HG02571 (cell line): ENCODE measurements at regions not wholly inside any gene's neighbourhood (a gene's known extent, or its start where the extent isn't known, plus 50 kb on each side); places are given as distances from the start of the nearest gene placed in this dataset.

ENCODE experiments used
- ATAC-seq: cut with Tn5 transposase; IDR thresholded peaks from one replicate; pipeline ENCODE4 v1.9.1; 2021; ENCODE audit warnings: mild to moderate bottlenecking, moderate library complexity; ENCODE audit not compliant: unreplicated experiment

DNA sequence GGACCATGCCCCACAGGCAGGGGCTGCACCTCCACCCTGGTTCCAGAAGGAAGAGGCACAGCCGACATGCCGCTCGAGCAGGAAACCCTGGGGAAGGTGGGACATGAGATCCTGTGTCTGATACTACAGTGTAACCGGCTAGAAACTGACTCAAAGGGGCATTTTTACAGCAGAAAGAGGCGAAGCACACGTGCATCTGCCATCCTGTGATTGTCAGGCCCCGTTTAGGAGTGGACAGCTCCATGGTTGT lies 62.7 kb downstream of the SIK1 start:
- ATAC-seq = no peak

DNA sequence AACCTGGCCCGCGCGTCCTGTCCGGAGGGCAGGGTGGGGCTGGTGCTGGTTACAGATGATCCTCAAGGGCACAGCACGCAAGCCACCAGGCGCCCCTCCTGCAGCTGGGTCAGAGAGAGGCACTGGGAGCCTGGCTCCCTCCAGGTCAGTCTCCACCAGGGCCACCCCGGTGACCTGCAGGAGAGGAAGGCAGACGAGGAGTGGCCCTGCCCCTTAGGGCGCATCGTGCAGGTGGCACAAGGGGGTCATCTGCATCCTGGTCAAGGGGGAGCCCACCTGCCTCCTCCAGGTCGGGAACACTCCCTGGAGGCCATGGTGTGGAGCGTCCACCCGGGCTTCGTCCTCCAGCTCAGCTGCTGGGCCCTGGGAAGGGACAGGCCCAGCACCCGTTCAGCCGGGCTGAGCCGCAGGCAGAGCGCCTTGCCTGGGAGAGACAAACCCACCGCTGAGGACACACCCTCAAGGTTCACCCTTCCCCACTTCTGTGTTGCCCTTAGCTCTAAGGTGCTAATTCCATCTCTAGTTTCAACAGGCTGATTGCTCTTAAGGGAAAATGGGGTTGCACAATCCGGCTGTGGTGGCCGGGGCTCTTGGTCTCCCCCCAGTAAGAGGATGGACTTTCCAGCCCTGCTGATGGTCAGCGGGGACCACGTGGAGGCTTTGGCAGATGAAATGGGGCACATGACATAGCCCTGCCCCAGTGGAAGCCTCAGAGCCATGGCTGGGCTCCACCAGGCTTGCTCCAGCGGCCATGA lies 63.2 kb downstream of the SIK1 start:
- no peak for ATAC-seq

DNA sequence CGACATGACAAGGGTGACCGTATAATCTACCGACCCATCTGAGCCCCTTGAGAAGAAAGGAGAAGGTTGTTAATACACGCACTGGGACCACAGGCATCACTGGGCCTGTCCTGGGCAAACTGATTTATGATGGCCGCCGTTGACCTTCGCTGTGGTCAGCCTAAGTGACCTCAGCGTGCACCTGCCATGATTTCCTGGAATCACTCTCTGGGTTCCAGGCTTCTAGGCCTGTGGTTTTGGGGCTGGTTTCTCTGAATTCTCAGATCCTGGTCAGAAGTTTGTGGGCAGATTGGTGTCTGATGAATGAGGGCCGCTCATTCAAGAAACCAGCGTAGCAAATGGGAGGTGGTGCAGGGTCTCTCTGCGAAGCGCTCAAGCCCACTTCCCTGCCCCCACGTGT lies 64.0 kb downstream of the SIK1 start:
- ATAC-seq = no peak

DNA sequence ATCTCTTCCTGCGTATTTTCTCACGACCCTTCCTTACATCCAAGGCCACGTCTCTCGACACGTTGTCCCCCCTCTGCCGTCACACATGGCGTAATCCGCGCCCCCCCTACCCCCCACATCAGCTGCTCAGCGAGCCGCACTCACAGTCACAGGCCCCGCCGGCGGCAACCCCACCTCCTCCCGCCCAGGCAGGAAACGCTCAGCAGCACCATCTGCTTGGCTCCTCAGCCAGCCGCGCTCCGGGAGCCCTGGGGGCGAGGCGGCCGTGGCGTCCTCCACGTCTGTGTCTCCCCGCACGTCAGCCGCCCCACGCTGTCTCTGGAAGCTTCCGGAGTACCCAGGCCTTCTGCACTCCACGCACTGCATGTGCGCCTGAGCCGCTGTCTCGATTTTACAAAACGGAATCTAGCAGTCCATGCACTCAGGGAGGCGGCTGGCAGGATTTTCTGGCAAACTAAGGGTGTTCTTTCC lies 64.6 kb downstream of the SIK1 start:
- peak; percentile 47 for ATAC-seq

DNA sequence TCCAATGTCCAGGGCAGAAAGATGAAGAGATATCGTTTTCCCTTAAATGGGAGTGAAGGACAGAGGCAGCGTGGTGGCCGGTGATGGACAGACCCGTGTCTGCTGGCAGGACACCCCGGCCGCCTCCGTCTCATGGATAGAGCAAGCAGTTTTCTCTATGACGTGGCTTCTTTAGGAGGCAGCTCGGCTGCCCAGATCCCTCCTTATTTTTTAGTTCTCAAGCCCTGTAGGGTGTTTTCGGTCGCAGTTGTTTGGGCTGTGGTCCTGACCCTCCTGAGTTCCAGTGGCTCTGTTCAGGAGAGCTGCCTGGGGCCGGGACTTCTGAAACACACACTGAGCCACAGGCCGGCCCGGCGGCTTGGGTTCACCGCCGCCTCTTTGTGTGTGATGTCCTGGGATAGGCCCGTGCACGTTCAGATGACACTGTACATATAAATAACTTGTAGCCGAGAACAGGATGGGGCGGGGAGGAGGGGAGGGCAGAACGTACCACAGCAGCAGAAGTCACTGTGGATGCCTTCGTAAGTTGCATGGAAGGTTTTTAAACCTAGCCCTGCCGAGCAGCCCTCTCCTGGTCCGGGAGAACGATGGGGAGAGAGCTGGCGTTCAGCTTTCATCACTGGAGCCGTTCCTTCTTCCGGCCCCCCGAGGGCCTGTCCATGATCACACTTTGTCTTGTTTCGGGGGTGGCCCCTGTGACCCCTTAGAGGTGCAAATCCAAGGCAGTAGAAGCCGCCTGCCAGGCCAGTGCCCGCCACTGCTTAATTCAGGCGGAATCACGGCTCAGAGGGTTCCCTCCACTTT lies 65.2 kb downstream of the SIK1 start:
- peak; percentile 52 for ATAC-seq

DNA sequence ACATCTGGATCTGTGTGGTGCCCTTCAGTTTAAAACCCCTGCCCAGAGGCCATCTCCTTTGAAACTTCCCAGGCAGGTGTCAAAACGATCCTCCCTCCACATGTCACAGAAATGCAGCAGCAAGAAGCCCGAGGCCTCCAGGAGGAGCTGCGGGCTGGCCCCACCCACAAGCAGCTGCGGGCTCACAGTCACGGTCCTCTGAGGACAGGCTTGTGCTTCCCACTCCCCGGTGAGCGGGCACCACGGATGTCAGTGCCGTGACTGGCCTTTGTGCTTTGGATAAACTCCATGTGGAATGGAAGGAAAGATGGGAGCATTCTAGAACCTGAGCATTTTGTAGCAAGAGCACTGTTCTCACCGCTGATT lies 65.8 kb downstream of the SIK1 start:
- ATAC-seq = no peak

DNA sequence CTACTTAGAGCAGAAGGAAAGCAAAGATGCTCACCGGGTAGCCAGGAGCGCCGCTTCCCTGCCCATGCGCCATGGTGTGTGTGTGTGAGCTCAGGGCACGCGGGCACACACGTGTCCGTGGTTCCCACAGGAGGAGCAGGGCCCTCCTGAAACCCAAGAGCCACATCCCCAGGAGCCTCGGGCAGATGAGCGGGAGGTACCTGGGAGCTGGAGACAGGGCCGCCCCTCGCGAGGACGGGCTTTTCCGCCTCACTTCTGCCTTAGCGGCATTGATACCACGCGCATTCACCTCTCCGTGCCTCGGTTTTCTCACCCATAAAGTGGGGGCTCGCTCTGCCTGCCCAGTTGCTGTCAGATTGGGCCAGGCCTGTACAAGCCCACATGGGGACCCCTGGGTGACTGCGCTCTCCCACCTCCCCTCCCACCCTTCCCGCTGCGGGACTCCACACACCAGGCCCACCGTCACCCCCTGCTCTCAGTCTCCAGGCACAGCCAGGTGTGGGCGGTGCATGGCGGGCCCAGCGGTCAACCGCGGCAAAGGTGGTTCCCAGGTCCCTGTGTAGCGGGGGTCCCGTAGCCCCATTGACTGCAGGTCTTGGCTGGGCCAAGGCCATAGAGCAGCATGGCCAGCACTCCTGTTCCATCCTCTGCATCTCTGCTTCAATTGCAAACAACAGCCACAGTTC lies 66.3 kb downstream of the SIK1 start:
- no peak for ATAC-seq

DNA sequence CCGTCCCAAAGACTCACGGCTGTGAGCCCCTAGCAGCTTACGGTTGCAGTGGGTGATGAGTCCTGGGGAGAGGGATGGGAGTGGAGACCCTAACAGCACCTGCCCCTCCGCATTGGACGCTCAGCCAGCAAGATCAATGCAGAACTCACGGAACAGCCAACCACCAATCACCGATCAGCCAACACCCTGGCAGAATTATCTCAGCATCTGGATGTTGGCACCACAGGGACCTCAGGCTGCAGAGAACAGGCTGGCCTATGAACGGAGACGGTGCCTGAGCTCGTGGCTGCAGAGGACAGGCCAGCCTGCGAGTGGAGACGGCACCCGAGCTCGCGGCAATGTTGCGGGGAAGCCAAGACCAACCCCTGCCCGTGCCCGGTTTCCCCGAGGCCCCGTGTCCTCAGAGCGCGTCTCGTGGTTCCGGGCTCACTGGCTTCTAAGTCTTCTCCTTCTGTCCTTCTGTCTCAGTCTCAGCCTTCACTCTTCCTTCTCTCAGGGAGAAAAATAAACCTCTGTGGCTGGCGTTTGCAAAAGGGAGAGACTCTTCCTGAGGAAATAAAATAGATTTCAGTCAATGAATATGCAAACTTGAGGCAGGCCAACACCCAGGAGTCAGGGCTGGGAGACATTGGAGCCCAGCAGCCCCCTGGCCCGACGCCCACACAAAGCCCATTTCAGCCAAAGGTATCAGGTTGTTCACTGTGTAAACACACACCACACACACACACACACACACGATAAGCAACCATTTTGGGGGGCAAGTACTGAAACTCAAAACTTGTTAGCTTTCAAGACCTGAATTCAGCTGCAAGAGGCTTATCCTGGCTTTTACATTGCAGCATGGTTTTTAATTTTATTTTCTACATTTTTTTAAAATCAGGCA lies 67.8 kb downstream of the SIK1 start:
- ATAC-seq = no peak

DNA sequence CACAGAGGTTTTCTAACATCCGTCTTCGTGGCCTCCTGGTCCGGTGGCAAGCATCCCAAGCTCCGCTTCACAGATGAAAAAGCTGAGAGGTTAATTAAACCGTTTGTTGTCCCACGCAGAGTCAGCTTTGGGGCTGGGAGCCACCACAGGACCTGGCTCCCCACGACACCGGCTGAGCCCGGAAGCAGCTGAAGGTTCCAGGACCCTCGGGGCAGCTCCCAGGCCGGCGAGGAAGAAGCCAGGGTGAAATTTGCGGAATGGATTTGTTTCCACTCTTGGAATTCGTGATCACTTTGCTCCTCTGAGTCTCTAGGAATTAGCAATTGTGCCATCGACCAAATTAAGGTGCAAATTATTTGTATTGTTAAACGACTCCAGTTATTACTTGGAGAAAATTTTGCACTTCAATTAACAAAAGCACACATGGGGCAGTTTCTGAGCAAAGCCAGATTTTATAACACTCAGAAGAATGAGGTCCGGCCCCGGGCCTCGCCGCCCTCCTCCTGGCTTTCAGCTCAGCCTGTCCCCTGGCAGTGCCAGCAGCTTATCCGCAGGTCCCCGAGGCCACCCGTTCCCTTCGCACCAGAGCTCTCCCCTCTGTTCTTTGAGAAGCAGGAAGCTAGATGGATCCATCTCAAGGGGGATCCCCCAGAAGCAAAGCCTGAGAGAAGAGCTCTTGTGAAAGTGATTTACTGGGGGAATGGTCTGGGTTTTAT lies 69.1 kb downstream of the SIK1 start:
- ATAC-seq = no peak

DNA sequence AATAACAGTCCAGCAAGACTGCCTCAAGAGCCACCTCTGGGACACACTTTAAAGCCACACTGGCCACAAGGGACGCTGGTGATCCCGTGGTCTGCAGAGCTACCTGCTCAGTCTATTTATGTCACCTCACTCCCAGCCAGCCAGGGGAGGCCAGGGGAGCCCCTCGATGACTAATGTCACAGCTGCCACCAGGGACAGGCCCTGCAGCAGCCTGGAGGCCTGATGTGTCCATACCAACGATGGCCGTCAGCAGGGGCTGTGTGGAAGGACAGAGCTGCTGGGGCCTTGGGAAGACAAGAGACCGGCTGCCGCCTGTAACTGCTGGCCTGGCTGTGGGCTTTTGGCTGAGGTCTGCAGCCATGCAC lies 71.0 kb downstream of the SIK1 start:
- ATAC-seq = no peak

DNA sequence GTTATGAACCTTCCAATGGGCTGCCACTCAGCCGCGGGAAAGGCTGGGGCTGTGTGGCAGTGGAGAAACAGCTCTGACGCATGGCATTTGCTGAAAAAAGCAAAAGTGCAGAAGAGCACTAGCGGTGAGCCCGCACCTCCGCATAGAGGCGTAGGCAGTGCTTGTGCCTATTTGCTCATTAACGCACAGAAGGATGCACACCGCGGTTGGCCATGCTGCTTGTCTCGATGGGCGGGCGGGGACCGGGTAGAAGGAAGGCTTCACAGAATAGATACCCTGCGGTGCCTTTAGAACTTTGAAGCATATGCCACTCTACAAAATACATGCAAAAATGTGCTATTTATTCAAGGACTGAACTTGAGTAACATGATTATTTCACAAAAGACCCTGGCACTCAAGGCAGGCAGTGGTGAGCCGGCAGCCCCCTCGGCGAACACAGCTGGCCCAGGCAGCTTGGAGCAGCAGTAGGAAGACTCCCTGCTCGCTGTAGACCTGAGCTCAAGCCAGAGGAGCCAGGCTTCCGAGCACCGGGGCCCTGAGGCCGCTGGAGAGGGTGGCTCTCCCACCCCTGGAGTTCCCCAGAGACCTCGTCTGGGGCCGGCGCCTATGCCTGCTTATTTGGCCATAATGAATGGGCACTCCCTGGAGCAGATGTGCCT lies 71.5 kb downstream of the SIK1 start:
- no peak for ATAC-seq

DNA sequence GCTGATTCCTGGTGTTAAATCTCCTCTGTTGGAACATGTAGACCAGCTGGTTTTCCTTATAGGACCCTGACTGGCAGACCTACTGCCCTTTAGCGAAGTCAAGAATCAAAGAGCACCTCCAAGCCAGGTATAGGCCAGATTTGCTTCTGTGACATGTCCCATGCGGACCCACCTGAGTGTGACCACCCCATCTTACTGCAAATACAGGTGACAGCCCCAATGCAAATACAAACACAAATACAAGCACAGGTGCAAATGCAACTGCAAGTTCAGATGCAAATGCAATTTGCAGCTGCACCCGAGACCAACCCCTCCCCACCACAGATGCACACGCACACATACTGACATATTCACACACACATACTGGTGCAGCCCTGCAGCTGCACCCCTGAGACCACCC lies 72.3 kb downstream of the SIK1 start:
- ATAC-seq = no peak

DNA sequence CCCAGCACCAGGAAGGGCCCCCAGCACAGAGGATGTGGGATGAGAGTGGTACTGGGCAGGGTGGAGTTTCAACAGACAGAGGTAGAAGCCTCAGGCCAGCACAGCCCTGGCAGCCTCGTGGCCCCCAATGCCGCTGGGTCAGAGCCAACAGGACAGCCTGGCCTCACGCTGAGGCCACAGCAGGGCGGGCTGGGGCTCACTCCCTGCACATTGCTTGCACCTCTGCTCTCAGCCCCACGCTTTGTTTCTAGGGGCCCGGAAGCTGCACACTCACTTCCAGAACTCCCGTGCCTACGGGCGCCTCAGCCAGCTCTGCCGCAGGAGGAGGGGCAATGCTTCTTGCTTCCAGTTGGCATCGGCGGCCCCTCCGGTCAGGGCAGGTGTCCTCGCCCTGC lies 72.9 kb downstream of the SIK1 start:
- no peak for ATAC-seq

DNA sequence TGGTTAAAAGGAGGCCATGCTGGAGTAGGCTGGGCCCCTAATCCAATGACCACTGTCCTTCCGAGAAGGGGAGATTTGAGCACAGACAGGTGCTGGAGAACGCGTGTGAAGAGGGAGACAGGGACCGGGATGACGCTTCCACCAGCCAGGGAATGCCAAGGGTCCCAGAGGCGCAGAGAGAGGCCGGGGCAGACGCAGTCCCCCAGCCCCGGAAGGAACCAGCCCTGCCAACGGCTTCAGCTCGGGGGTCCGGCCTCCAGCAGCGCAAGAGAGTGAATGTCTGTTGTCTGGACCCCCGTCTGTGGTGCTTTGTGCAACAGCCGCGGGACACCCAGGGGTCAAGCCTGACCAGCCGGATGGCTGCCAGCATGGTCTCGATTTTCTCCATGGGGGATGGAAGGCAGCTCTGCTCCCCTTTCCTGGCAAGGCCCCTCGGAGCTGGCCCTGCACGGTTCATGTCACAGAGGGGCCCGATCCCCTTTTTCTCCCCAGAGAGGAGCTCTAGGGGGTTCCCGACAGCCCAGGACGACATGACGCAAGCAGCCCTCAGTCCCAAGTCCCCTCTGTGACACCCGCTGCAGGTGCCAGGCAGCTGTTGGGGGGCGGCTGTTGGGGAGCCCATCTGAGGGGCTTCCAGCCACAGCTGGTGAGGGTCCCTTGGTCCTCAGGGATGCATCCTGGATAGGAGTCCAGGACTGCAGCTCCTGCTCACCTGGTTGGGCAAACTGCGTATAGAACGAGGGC lies 73.5 kb downstream of the SIK1 start:
- ATAC-seq = no peak

DNA sequence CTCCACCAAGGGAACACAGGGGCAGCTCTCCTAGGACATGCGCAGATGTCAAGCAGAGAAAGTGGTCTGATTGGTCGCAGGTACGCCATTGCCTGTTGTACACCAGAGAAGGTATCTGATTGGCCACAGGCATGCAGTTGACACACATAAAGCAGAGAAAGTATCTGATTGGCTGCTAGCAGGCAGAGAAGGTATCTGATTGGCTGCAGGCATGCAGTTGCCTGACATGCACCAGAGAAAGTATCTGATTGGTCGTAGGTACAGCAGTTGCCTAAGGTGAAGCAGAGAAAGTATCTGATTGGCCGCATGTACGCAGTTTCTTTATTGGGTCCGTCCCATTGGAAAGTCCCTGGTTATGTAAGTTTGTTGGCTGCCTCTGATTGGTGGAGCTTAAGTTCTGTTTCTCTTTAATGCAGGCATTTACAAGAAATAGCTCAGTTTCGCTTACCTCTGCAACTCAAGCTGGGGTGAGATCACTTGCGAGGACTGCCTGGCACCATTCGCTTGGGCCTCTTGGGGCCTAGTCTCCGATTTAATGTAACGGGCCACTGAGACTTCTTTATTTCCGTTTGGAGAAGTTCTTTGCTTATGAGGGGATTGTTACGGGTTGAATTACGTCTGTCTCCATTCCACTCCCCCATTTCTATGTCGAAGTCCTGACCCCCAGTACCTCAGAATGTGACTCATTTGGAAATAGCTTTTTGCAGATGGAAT lies 74.2 kb downstream of the SIK1 start:
- peak; percentile 74 for ATAC-seq

DNA sequence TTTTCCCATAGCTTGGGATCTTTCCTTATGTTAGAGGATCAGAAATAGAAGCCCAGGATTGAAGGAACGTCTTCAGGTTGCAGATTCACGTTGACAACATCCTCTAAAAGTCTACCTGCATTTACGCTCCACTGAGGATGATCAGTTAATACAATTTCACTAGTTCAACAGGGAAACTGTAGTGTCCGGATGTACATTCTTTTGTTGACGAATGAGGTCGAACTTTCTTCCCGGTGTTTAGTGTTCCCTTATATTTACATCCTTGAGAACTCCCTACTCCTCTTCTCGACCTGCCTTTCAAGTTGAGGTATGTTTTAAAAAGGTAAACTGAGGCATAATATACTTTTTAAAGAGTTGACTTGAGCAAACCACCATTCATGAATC lies 74.8 kb downstream of the SIK1 start:
- ATAC-seq = no peak

DNA sequence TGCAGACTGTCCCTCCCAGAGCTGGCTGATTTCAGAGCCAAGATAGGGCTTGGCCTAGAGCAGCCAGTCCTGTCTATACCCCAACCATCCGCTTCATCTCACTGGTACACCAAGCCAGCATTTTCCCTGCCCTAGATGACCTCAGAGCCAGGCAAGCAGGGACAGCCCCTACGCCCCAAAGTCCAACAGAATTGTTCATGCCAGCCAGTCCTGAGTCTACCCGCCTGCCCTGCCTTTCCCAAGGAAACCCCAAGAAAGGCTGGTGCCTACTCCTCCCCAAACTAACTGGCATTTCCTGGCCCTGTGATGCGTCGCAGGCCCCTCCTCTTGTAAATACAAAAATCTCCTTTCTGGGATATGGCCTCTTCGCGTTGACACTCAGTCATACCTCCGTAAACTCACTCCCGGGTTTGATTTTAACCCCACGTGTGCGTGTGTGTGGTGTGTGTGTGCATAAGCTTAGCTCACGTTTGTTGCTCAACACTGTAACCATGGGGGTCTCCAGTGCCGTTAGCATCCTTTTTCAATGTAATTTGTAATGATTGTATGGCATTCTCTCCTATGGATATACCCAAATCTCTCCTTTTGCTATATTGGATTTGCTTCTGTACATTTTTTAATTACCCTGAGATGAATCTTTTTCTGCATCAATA lies 75.3 kb downstream of the SIK1 start:
- ATAC-seq = no peak

DNA sequence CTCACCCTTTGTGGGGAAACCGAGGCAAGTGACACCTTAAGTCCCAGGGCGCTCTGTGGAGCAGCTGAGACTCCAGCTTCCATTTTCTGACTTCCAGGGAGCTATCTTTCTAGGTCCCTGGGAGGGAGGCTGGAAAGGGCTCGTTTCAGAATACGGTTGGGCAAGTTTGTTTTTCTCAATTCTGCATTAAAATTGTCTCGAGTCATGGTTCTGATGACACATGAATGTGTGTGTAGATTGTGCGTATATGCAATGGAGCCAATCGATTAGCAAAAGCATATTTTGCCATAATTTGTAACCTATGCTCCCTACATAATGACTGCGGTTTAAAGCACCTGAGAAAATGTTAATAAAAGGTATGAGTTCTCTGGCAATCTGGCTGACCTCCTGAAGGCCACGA lies 77.3 kb downstream of the SIK1 start:
- no peak for ATAC-seq
